HepG2 (cell line): ENCODE measurements at regions not wholly inside any gene's neighbourhood (a gene's known extent, or its start where the extent isn't known, plus 50 kb on each side); places are given as distances from the start of the nearest gene placed in this dataset.

Experiments used
- GLI4 ChIP-seq: sonication (generic); formaldehyde crosslinking; IDR thresholded peaks from 2 replicates; pipeline ENCODE4 v1.5.1; 2020; ENCODE audit warnings: missing genetic modification reagents, mild to moderate bottlenecking, moderate library complexity, borderline replicate concordance
- MEIS2 ChIP-seq: sonication (generic); formaldehyde crosslinking; IDR thresholded peaks from 2 replicates; pipeline ENCODE4 v1.9.0; 2021; ENCODE audit warnings: mild to moderate bottlenecking, missing genetic modification reagents
- MTF2 ChIP-seq: sonication (generic); formaldehyde crosslinking; IDR thresholded peaks from 2 replicates; pipeline ENCODE4 v1.5.0; 2020; ENCODE audit warnings: missing genetic modification reagents, borderline replicate concordance
- NBN ChIP-seq: fragments of 450-650 bp; conservative IDR thresholded peaks from 2 replicates; pipeline ENCODE4 v1.6.1; 2017
- TFDP1 ChIP-seq: IDR thresholded peaks from 2 replicates; pipeline ENCODE4 v1.6.1; 2016; ENCODE audit warnings: missing compliant biosample characterization, missing genetic modification reagents, borderline replicate concordance
- ZHX2 ChIP-seq, 2 experiments: sonication (generic) in 1 of 2; formaldehyde crosslinking in 1 of 2; IDR thresholded peaks; 2 replicates each; pipeline versions ENCODE4 v1.6.1 to v1.9.0; 2014 to 2022; ENCODE audit warnings: antibody characterized with exemption in 1 of 2, borderline replicate concordance in 1 of 2, inconsistent platforms in 1 of 2, low read depth in 1 of 2, missing genetic modification reagents in 1 of 2
- ZNF33A ChIP-seq: sonication (generic); formaldehyde crosslinking; IDR thresholded peaks from 2 replicates; pipeline ENCODE4 v1.5.1; 2020; ENCODE audit warnings: missing genetic modification reagents, mild to moderate bottlenecking, moderate library complexity, borderline replicate concordance
- ZNF34 ChIP-seq: sonication (generic); formaldehyde crosslinking; IDR thresholded peaks from 2 replicates; pipeline ENCODE4 v1.4.0; 2020; ENCODE audit warnings: mild to moderate bottlenecking, missing genetic modification reagents, borderline replicate concordance
- ZNF382 ChIP-seq: sonication (generic); formaldehyde crosslinking; IDR thresholded peaks from 2 replicates; pipeline ENCODE4 v1.5.0; 2020; ENCODE audit warnings: missing genetic modification reagents, mild to moderate bottlenecking, borderline replicate concordance
- ZNF556 ChIP-seq: sonication (generic); formaldehyde crosslinking; IDR thresholded peaks from 2 replicates; pipeline ENCODE4 v1.4.0; 2020; ENCODE audit warnings: mild to moderate bottlenecking, missing genetic modification reagents, borderline replicate concordance
- ZNF557 ChIP-seq: sonication (generic); formaldehyde crosslinking; IDR thresholded peaks from 2 replicates; pipeline ENCODE4 v1.4.0; 2020; ENCODE audit warnings: missing genetic modification reagents

GRCh38 chr2:145769011-145769716 lies 1249.2 kb upstream of the ZEB2 start (continued):
- no peak for TF ChIP-seq MTF2 (CRISPR knock-in tag)
- no peak for TF ChIP-seq NBN
- TF ChIP-seq ZNF557 (CRISPR knock-in tag): no peak
- TF ChIP-seq ZNF33A: no peak
- TF ChIP-seq GLI4 (CRISPR knock-in tag): no peak
- TF ChIP-seq ZNF34 (CRISPR knock-in tag): no peak
- no peak for TF ChIP-seq ZNF556 (CRISPR knock-in tag)
- no peak for TF ChIP-seq ZNF382 (CRISPR knock-in tag)
- TF ChIP-seq MEIS2 (CRISPR knock-in tag): no peak
- no peak for TF ChIP-seq ZHX2 (IDR thresholded peaks at IDR 0.05; ENCODE audit: low read depth)
- TF ChIP-seq ZHX2 (CRISPR knock-in tag; IDR thresholded peaks at IDR 0.05; ENCODE audit: borderline replicate concordance): no peak
- TF ChIP-seq TFDP1 (CRISPR knock-in tag): no peak
